22Rv1 (cell line): ENCODE measurements at regions not wholly inside any gene's neighbourhood (a gene's known extent, or its start where the extent isn't known, plus 50 kb on each side); places are given as distances from the start of the nearest gene placed in this dataset.

Experiments used
- ZFX ChIP-seq: fragments of 450-650 bp; IDR thresholded peaks from 2 replicates; pipeline ENCODE4 v1.6.1; 2017; ENCODE audit warnings: antibody characterized with exemption, borderline replicate concordance
- TF ChIP-seq, protein P1 (sequence below): fragments of 450-650 bp; IDR thresholded peaks from 2 replicates; pipeline ENCODE4 v1.5.1; 2017; ENCODE audit warnings: mild to moderate bottlenecking

DNA sequence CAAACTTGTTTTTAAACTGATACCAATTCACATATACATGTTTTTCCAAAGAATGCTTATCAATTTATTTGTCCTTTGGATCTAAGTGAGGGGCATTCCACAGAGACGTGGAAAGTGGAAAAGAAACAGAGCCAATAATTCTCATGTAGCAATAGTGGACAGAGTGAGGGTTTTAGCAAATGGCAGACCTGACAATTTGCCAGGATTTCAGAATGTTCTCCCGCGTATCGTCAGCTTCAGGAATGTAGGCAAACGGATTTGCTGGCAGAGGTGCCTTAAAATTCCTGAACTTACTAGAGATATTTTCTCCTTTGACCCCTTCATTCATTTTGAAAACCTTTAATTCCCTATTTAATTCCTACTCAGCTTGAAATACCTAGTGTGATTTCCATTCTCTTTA is 193.4 kb upstream of the CPHXL start:
- TF ChIP-seq, protein P1, sequence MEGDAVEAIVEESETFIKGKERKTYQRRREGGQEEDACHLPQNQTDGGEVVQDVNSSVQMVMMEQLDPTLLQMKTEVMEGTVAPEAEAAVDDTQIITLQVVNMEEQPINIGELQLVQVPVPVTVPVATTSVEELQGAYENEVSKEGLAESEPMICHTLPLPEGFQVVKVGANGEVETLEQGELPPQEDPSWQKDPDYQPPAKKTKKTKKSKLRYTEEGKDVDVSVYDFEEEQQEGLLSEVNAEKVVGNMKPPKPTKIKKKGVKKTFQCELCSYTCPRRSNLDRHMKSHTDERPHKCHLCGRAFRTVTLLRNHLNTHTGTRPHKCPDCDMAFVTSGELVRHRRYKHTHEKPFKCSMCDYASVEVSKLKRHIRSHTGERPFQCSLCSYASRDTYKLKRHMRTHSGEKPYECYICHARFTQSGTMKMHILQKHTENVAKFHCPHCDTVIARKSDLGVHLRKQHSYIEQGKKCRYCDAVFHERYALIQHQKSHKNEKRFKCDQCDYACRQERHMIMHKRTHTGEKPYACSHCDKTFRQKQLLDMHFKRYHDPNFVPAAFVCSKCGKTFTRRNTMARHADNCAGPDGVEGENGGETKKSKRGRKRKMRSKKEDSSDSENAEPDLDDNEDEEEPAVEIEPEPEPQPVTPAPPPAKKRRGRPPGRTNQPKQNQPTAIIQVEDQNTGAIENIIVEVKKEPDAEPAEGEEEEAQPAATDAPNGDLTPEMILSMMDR = no peak
- TF ChIP-seq ZFX = no peak
